ENCODE measurements at regions not wholly inside any gene's neighbourhood (a gene's known extent, or its start where the extent isn't known, plus 50 kb on each side); places are given as distances from the start of the nearest gene placed in this dataset.
A peak's percentile ranks its signal among the peaks of the same experiment; 100 is the strongest.
"Not testable (repeated sequence)": the region's sequence is repeated elsewhere in the genome, so short reads cannot be mapped to it uniquely, and the experiment has no call there.

DNA sequence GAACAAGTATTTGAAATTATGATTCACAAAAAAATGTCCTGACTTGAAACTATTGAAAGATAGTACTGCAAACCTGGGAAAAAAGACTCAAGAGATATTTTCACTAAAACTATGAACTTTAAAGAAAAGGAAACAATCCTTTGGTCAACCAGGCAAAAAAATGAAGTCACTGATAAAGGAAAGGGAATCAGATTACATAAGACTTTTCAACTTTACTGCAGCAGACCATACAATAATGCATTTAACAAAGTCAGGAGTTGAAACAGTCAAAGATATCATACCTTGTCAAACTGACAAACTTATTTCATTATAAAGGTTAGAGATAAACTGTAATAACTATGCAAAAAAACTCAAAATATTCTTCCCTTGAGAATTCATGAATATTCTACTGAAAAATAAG lies 361.6 kb downstream of the DLEU7 start:
- Histone ChIP-seq H3K27me3 (ENCODE audit: insufficient read depth, low read length) (no peaks in the 10 kb centered on the region), H3K4me1 (ENCODE audit: insufficient read depth, low read length) (peaks cover 5% of the 10 kb centered on the region), H3K4me3 (ENCODE audit: low read length) (no peak overlapping the region), H3K9me3 (ENCODE audit: low read depth, low read length) (no peaks in the 10 kb centered on the region)

GRCh38 chr13:50483416-50483815 lies 360.1 kb downstream of the DLEU7 start:
- Histone ChIP-seq H3K4me1 (ENCODE audit: insufficient read depth, low read length) (no peaks in the 10 kb centered on the region), H3K27me3 (ENCODE audit: insufficient read depth, low read length) (no peaks in the 10 kb centered on the region), H3K4me3 (ENCODE audit: low read length) (no peak overlapping the region), H3K9me3 (ENCODE audit: low read depth, low read length) (no peaks in the 10 kb centered on the region)

DNA sequence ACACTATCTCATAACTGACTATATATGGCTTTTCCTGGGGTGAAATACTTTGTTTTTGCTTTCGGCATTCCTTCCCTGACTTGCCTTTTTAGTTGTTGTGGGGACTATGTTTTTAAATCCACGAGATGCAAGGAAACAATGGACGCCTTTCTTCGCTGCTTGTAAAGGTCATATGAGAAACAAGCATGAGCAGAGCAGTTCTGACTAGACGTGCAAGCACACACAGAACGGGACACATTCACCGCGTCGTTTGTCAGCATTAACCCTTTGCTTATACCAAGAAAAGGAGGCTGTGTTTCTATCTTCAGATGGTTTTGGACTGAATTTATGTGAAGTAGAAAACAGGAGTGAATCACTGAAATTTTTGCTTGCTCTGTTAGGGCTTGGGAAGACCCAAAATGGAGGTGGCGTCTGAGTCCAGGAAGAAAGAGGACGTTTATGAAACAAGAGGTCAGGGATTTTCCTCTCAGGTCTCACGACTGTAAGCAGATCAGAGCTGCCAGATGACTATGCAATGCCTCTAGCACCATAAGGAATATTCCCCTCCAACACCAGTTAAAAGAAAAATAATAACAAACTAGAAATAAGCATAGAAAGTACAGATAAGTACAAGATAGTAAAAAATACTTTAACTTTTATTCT lies 358.9 kb downstream of the DLEU7 start:
- Histone ChIP-seq H3K4me3 (ENCODE audit: low read length) (no peak overlapping the region), H3K9me3 (ENCODE audit: low read depth, low read length) (no peaks in the 10 kb centered on the region), H3K27me3 (ENCODE audit: insufficient read depth, low read length) (no peaks in the 10 kb centered on the region), H3K4me1 (ENCODE audit: insufficient read depth, low read length) (no peaks in the 10 kb centered on the region)

- Histone ChIP-seq H3K9me3 (ENCODE audit: low read depth, low read length) (no peaks in the 10 kb centered on the region), H3K27me3 (ENCODE audit: insufficient read depth, low read length) (no peaks in the 10 kb centered on the region), H3K4me1 (ENCODE audit: insufficient read depth, low read length) (no peaks in the 10 kb centered on the region), H3K4me3 (ENCODE audit: low read length) (no peak overlapping the region)
These were observed 357.2 kb downstream of the DLEU7 start for GRCh38 chr13:50485979-50486935.

DNA sequence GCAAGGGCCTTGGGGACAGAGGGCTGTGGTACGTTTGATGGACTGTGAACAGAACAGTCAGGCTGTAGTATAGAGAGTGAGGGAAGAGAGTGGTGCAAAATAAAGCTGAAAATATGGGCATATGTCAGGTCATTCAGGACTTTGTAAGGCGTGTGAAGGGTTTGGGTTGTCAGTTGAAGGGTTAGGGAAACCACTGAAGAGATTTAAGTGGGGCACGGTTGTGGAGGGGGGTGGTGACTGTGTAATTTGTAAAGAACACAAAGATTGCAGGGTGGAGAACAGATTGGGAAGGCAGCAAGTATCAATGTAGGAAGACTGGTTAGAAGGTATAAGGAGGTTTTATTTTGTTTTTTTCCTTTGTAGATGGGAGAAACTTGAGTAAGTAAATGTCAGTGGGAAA lies 349.8 kb downstream of the DLEU7 start:
- no peak overlapping the region for H3K4me3 ChIP-seq (ENCODE audit: low read length)
- H3K9me3 ChIP-seq (ENCODE audit: low read depth, low read length) = no peaks in the 10 kb centered on the region
- peaks cover 16% of the 10 kb centered on the region for H3K4me1 ChIP-seq (ENCODE audit: insufficient read depth, low read length)
- H3K27me3 ChIP-seq (ENCODE audit: insufficient read depth, low read length) = no peaks in the 10 kb centered on the region

DNA sequence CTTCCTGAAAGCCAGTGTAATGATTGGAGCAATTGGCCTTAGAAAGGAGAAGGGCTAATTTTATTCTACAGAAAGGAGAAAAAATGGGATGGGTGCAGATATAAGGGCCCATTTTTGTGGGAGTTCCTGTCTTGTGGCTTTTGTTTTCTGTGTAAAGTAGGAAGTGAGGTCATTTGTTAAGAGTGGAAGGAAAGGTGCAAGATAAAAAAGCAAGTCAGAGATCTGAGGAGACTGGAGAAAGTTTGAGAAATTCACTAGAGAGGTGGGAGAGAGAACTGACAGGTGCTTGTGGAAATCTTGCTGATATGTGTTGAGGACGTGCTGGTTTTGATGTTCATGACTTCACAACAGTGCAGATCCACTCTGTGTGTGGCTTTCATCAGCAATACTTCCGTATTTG lies 349.4 kb downstream of the DLEU7 start:
- H3K9me3 ChIP-seq (ENCODE audit: low read depth, low read length) = no peaks in the 10 kb centered on the region
- no peak overlapping the region for H3K4me3 ChIP-seq (ENCODE audit: low read length)
- peaks cover 16% of the 10 kb centered on the region for H3K4me1 ChIP-seq (ENCODE audit: insufficient read depth, low read length)

DNA sequence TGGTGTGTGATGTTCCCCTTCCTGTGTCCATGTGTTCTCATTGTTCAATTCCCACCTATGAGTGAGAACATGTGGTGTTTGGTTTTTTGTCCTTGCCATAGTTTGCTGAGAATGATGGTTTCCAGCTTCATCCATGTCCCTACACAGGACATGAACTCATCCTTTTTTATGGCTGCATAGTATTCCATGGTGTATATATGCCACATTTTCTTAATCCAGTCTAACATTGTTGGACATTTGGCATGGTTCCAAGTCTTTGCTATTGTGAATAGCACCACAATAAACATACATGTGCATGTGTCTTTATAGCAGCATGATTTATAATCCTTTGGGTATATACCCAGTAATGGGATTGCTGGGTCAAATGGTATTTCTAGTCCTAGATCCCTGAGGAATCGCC lies 340.3 kb downstream of the DLEU7 start:
- not testable (repeated sequence) for H3K9me3 ChIP-seq (ENCODE audit: low read depth, low read length); H3K27me3 ChIP-seq (ENCODE audit: insufficient read depth, low read length); H3K4me1 ChIP-seq (ENCODE audit: insufficient read depth, low read length); H3K4me3 ChIP-seq (ENCODE audit: low read length)

More for the DNA sequence above, 349.4 kb downstream of the DLEU7 start:
- no peaks in the 10 kb centered on the region for H3K27me3 ChIP-seq (ENCODE audit: insufficient read depth, low read length)

DNA sequence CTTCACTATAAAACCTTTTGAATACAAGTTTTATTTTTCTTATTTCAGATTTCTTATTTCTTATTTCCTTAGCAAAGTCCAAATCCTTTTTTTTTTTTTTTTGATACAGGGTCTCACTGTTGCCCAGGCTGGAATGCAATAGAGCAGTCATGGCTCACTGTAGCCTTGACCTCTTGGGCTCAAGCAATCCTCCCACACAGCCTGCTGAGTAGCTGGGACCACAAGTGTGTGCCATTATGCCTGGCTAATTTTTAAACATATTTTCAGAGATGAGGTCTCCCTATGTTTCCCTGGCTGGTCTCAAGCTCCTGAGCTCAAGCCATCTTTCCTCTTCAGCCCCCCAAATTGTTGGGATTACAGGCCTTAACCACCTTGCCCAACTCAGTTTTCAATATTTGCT lies 334.3 kb downstream of the DLEU7 start:
- H3K27me3 ChIP-seq (ENCODE audit: insufficient read depth, low read length) = no peaks in the 10 kb centered on the region
- no peak overlapping the region for H3K4me3 ChIP-seq (ENCODE audit: low read length)
- no peaks in the 10 kb centered on the region for H3K9me3 ChIP-seq (ENCODE audit: low read depth, low read length)
- H3K4me1 ChIP-seq (ENCODE audit: insufficient read depth, low read length) = peaks cover 27% of the 10 kb centered on the region

DNA sequence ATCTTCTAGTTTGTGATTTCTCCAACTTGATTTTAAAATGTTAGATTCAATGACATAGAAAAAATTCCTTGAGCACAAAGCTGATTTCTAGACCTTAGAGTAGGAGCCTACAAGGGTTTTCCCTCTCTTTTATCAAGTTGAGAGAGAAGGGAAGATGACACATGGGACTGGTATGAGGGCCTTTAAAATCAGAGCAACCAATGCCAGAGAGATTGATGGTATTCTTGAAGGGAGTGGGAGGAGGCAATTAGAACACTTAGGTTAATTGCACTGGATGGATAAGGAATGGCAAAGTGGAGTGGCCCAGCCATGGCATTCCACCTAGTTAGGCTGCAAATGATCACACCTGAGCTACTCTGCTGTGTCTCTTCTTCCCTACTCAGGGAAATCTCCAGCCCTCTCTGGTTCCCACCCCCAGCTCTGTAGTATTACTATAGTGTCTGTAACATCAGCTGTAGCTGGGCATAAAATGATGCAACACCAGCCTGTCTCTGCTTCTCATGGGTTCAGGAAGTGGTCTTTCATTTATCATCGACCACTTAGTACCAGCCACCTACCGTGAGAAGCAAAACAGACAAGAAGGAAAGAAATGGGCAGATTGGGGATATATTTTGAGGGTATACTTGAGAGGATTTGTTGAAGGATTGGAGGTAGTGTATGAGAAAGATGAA lies 333.6 kb downstream of the DLEU7 start:
- H3K4me3 ChIP-seq (ENCODE audit: low read length) = no peak overlapping the region
- H3K9me3 ChIP-seq (ENCODE audit: low read depth, low read length) = no peaks in the 10 kb centered on the region
- H3K4me1 ChIP-seq (ENCODE audit: insufficient read depth, low read length) = peaks cover 27% of the 10 kb centered on the region
- H3K27me3 ChIP-seq (ENCODE audit: insufficient read depth, low read length) = no peaks in the 10 kb centered on the region

DNA sequence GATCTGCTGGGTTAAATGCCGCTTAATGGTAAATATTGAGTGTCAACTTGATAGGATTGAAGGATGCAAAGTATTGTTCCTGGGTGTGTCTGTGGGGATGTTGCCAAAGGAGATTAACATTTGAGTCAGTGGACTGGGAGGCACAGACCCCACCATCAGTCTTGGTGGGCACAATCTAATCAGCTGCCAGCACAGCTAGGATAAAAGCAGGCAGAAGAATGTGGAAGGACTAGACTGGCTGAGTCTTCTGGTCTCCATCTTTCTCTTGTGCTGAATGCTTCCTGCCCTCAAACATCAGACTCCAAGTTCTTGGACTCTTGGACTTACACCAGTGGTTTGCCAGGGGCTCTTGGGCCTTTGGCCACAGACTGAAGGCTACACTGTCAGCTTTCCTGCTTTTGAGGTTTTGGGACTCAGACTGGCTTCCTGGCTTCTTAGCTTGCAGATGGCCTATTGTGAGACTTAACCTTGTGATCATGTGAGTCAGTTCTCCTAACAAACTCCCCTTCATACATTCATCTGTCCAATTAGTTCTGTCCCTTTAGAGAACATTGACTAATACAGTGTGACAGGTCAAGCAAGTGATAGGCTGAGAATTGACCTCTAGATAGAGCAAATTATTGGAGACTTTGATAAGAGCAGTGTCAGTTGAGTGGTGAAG lies 332.5 kb downstream of the DLEU7 start:
- peaks cover 27% of the 10 kb centered on the region for H3K4me1 ChIP-seq (ENCODE audit: insufficient read depth, low read length)
- not testable (repeated sequence) for H3K9me3 ChIP-seq (ENCODE audit: low read depth, low read length); H3K27me3 ChIP-seq (ENCODE audit: insufficient read depth, low read length); H3K4me3 ChIP-seq (ENCODE audit: low read length)

DNA sequence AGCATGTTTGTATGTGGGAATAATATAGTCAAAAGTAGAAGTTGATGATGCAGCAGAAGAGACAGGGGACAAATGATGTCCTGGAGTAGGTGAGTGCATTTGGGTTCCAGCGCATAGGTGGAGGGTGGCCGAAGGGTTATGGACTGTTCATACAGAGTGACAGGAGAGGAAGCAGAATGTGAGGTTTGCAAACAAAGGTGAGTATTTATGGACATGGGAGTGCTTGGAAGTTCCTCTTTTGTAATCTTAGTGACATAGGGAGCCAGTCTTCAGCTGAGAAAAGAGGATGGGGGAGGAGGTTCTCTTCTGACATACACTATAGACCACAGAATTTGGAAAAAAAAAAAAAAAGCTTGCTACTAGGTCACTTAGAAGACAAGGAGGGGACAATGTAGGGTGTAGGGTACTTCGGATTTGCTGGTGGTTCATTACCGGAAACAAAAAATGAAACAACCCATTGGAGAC lies 331.6 kb downstream of the DLEU7 start:
- H3K4me3 ChIP-seq (ENCODE audit: low read length) = peak overlapping the region; percentile 32
- no peaks in the 10 kb centered on the region for H3K27me3 ChIP-seq (ENCODE audit: insufficient read depth, low read length)
- H3K9me3 ChIP-seq (ENCODE audit: low read depth, low read length) = no peaks in the 10 kb centered on the region
- peaks cover 27% of the 10 kb centered on the region for H3K4me1 ChIP-seq (ENCODE audit: insufficient read depth, low read length)

DNA sequence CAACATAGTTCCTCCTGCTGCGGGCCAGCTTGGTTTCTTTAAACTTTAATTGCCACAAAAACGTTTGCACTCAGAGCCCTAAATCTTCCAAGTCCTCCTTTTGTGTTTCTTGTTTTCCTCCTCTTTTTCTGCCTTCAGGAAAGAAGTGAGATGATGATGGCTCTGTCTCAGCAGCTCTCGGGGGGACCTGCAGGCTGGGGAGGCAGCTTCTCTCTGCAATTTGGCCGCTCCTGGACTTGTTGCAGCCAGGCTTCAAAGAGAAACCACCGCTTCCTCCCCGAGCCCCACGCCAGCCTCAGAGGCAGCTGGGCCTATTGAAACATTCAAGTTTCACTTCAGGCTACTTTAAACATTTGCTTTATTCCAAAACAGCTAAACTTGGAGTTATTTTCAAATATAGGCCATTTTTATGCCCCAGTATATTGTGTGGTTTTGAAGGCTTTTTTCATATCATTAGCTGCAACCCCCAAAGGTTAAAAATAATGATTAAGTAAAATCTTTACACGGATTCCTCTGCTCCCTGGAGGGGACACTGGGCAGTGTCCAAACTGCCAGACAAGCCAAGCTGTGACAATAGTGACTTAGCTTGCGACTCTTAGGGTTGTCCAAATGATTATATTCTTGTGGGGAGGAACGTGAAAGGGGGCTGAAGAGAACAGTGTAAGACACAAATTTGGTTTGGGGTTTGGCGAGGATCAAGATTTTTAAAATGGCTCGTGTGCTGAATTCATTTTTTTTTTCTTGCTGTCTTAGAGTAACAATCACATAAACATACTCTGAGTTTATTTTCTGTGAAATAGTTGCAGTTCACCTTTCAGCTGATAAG lies 330.8 kb downstream of the DLEU7 start:
- Histone ChIP-seq H3K4me3 (ENCODE audit: low read length) (peak overlapping the region; percentile 32), H3K9me3 (ENCODE audit: low read depth, low read length) (no peaks in the 10 kb centered on the region), H3K4me1 (ENCODE audit: insufficient read depth, low read length) (peaks cover 27% of the 10 kb centered on the region), H3K27me3 (ENCODE audit: insufficient read depth, low read length) (no peaks in the 10 kb centered on the region)

DNA sequence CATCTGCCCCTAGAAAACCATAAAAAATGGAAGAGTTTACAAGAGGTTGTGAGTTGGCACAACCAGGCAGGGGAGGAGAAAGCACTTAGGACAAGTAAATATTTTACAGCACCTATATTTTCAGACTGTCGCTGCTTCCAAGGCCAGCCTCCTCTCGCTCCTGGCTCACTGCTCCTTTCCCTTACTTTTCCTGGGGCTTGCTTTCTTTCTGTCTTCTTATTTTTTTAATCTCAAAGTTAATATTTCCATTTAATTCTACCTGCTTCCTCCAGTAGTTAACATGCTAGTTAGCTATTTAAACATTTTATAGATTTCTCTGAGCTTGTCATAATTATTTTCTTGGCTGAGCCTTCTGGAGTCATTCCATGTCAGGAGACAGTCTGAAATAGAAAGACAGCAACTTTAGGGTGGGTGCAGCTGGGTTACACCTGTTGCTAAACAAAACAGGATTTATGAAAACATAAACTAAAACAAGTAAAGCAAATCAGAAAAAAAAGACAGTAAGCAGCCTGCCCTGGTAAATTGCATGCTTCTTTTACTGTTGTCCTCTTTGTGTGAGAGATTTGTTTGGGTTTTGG lies 330.1 kb downstream of the DLEU7 start:
- H3K4me3 ChIP-seq (ENCODE audit: low read length) = no peak overlapping the region
- no peaks in the 10 kb centered on the region for H3K27me3 ChIP-seq (ENCODE audit: insufficient read depth, low read length)
- H3K4me1 ChIP-seq (ENCODE audit: insufficient read depth, low read length) = peaks cover 27% of the 10 kb centered on the region
- no peaks in the 10 kb centered on the region for H3K9me3 ChIP-seq (ENCODE audit: low read depth, low read length)

GRCh38 chr13:50514249-50514648 lies 329.2 kb downstream of the DLEU7 start:
- Histone ChIP-seq H3K9me3 (ENCODE audit: low read depth, low read length) (no peaks in the 10 kb centered on the region), H3K27me3 (ENCODE audit: insufficient read depth, low read length) (no peaks in the 10 kb centered on the region), H3K4me3 (ENCODE audit: low read length) (no peak overlapping the region), H3K4me1 (ENCODE audit: insufficient read depth, low read length) (peaks cover 33% of the 10 kb centered on the region)

All from mononuclear cell (primary cell).